ENCODE measurements at regions not wholly inside any gene's neighbourhood (a gene's known extent, or its start where the extent isn't known, plus 50 kb on each side); places are given as distances from the start of the nearest gene placed in this dataset.
A peak's percentile ranks its signal among the peaks of the same experiment; 100 is the strongest.

- BruUV-seq (replicated peaks): no TSS peak
- Mint-ChIP-seq H3K4me3 (ENCODE audit: unreplicated experiment) (no peak overlapping the region), H3K9me3 (ENCODE audit: unreplicated experiment) (no peaks in the 10 kb centered on the region), H3K36me3 (ENCODE audit: insufficient read depth, unreplicated experiment) (no peaks in the 10 kb centered on the region), H3K27me3 (ENCODE audit: insufficient read depth, unreplicated experiment) (no peaks in the 10 kb centered on the region), H3K4me1 (ENCODE audit: insufficient read depth, unreplicated experiment) (peaks cover 43% of the 10 kb centered on the region), H3K27ac (ENCODE audit: low read depth, unreplicated experiment) (no peak overlapping the region)
- DNase-seq (ENCODE audit: unreplicated experiment): no peak
- intact Hi-C loops (cut with micrococcal nuclease): no loop called here
- TF ChIP-seq CTCF (IDR thresholded peaks at IDR 0.05; ENCODE audit: unreplicated experiment): no peak
- ChIA-PET CTCF (no interaction called here), POLR2A (no interaction called here)
Measured at GRCh38 chr12:46436747-46437146, 64.2 kb upstream of the SLC38A2 start.

GRCh38 chr12:46435625-46436024 is 63.1 kb upstream of the SLC38A2 start:
- POLR2A ChIA-PET: interaction anchor here (0.6 to 8.6 kb wide), 5 partner anchors 8 to 121 kb away, joined by 3 to 120 read pairs (median 5); partner anchors contain the start of gene SLC38A2
- DNase-seq (ENCODE audit: unreplicated experiment): no peak
- no peak overlapping the region for H3K27ac Mint-ChIP-seq (ENCODE audit: low read depth, unreplicated experiment)
- H3K9me3 Mint-ChIP-seq (ENCODE audit: unreplicated experiment): no peaks in the 10 kb centered on the region
- intact Hi-C loops (cut with micrococcal nuclease): no loop called here
- H3K36me3 Mint-ChIP-seq (ENCODE audit: insufficient read depth, unreplicated experiment): no peaks in the 10 kb centered on the region
- no peaks in the 10 kb centered on the region for H3K27me3 Mint-ChIP-seq (ENCODE audit: insufficient read depth, unreplicated experiment)
- H3K4me1 Mint-ChIP-seq (ENCODE audit: insufficient read depth, unreplicated experiment): peaks cover 45% of the 10 kb centered on the region
- TF ChIP-seq CTCF (IDR thresholded peaks at IDR 0.05; ENCODE audit: unreplicated experiment): no peak
- no TSS peak for BruUV-seq (replicated peaks)
- CTCF ChIA-PET: no interaction called here
- no peak overlapping the region for H3K4me3 Mint-ChIP-seq (ENCODE audit: unreplicated experiment)

GRCh38 chr12:46435029-46435428 is 62.5 kb upstream of the SLC38A2 start:
- no peaks in the 10 kb centered on the region for H3K9me3 Mint-ChIP-seq (ENCODE audit: unreplicated experiment)
- H3K4me3 Mint-ChIP-seq (ENCODE audit: unreplicated experiment): no peak overlapping the region
- intact Hi-C loops (cut with micrococcal nuclease): no loop called here
- H3K27ac Mint-ChIP-seq (ENCODE audit: low read depth, unreplicated experiment): no peak overlapping the region
- no peaks in the 10 kb centered on the region for H3K36me3 Mint-ChIP-seq (ENCODE audit: insufficient read depth, unreplicated experiment)
- H3K27me3 Mint-ChIP-seq (ENCODE audit: insufficient read depth, unreplicated experiment): no peaks in the 10 kb centered on the region
- H3K4me1 Mint-ChIP-seq (ENCODE audit: insufficient read depth, unreplicated experiment): peaks cover 39% of the 10 kb centered on the region
- BruUV-seq (replicated peaks): no TSS peak
- ChIA-PET CTCF (no interaction called here), POLR2A (interaction anchor here (0.6 to 8.6 kb wide), 7 partner anchors 8 to 122 kb away, joined by 3 to 120 read pairs (median 5); partner anchors contain the start of gene SLC38A2)
- DNase-seq (ENCODE audit: unreplicated experiment): no peak
- no peak for TF ChIP-seq CTCF (IDR thresholded peaks at IDR 0.05; ENCODE audit: unreplicated experiment)

GRCh38 chr12:46433829-46434228 is 61.3 kb upstream of the SLC38A2 start:
- peaks cover 45% of the 10 kb centered on the region for H3K4me1 Mint-ChIP-seq (ENCODE audit: insufficient read depth, unreplicated experiment)
- no peak for TF ChIP-seq CTCF (IDR thresholded peaks at IDR 0.05; ENCODE audit: unreplicated experiment)
- BruUV-seq (replicated peaks): no TSS peak
- ChIA-PET CTCF (interaction anchor here (0.5 to 1.1 kb wide), 2 partner anchors 117 to 232 kb away, joined by 3 read pairs; no protein-coding TSS in a partner anchor), POLR2A (interaction anchor here (0.6 to 8.6 kb wide), 12 partner anchors 10 to 273 kb away, joined by 3 to 120 read pairs (median 29); no protein-coding TSS in a partner anchor)
- H3K27me3 Mint-ChIP-seq (ENCODE audit: insufficient read depth, unreplicated experiment): no peaks in the 10 kb centered on the region
- no peak for DNase-seq (ENCODE audit: unreplicated experiment)
- intact Hi-C loops (cut with micrococcal nuclease): loop anchor here (5.0 kb wide), 2 partner anchors 58 to 228 kb away; no protein-coding TSS in a partner anchor
- H3K4me3 Mint-ChIP-seq (ENCODE audit: unreplicated experiment): no peak overlapping the region
- no peaks in the 10 kb centered on the region for H3K36me3 Mint-ChIP-seq (ENCODE audit: insufficient read depth, unreplicated experiment)
- H3K9me3 Mint-ChIP-seq (ENCODE audit: unreplicated experiment): no peaks in the 10 kb centered on the region
- peak overlapping the region; percentile 58 for H3K27ac Mint-ChIP-seq (ENCODE audit: low read depth, unreplicated experiment)
